ENCODE measurements at regions not wholly inside any gene's neighbourhood (a gene's known extent, or its start where the extent isn't known, plus 50 kb on each side); places are given as distances from the start of the nearest gene placed in this dataset.

DNA sequence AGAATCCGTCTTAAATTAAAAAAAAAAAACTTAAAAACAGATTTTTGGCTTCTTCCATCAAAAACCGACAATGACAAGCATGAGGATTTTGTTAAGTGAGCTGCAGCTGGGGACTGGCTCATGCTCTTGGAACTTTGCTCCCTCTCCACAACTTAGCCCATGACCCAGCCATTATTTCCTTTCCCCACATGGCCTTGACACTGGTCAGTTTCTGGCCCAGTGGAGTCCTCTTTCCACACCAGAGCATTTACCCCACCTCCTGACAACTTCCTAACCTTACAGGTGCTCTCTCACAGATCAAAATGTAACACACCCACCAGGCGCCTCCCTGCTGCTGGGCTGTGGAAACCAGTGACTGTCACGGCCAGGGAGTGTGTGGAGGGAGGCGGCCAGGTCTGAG, 62.7 kb upstream of the ZNF267 start:
- TF ChIP-seq, protein P1, sequence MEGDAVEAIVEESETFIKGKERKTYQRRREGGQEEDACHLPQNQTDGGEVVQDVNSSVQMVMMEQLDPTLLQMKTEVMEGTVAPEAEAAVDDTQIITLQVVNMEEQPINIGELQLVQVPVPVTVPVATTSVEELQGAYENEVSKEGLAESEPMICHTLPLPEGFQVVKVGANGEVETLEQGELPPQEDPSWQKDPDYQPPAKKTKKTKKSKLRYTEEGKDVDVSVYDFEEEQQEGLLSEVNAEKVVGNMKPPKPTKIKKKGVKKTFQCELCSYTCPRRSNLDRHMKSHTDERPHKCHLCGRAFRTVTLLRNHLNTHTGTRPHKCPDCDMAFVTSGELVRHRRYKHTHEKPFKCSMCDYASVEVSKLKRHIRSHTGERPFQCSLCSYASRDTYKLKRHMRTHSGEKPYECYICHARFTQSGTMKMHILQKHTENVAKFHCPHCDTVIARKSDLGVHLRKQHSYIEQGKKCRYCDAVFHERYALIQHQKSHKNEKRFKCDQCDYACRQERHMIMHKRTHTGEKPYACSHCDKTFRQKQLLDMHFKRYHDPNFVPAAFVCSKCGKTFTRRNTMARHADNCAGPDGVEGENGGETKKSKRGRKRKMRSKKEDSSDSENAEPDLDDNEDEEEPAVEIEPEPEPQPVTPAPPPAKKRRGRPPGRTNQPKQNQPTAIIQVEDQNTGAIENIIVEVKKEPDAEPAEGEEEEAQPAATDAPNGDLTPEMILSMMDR (conservative IDR thresholded peaks at IDR 0.05; ENCODE audit: low read depth, low read length) = no peak
- TF ChIP-seq EZH2 (IDR thresholded peaks at IDR 0.05; ENCODE audit: borderline replicate concordance, low read depth, low read length, poor library complexity, severe bottlenecking) = no peak

Measured in A673 (cell line).